Midbrain (tissue), 1 donor: ENCODE measurements at regions not wholly inside any gene's neighbourhood (a gene's known extent, or its start where the extent isn't known, plus 50 kb on each side); places are given as distances from the start of the nearest gene placed in this dataset.
"Not testable (repeated sequence)": the region's sequence is repeated elsewhere in the genome, so short reads cannot be mapped to it uniquely, and the experiment has no call there.

Source experiments
- DNase-seq: peaks from one replicate; lab custom pipeline; 2025; lab: John Stamatoyannopoulos, UW

DNA sequence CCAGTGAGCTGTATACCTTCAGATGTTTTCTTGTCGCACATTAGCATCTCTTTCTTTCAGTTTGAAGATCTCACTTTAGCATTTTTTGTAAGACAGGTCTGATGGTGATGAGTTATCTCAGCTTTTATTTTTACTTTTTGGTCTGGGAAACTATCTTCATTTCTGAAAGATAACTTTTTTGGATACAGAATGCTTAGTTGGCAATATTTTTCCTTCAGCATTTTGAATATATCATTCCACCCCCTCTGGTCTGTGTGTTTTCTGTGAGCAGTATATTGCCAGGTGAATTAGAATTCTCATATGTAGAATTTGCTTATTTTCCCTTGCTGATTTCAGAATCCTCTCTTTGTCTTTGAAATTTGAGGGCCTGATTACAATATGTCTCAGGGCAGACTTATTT lies 743.3 kb downstream of the PLOD2 start:
- DNase-seq, result no peak

DNA sequence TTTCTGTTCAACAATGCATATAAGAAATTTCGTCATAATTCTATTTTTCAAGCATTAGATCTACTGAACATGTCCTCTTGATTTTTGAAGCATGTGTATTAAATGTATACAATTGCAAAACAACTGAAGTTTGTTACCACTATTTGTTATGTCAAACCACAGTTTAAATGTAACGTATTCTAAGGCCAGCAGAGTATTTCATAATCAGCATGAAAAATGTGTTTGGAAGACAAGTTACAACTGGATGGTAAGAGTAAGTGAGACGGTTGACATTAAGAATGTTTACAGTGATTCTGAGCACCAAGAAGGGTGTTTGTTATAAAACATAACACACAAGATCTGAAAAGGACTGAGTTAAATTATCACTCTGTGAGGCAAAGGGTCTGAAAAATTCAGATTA lies 738.4 kb downstream of the PLOD2 start:
- DNase-seq, result no peak

DNA sequence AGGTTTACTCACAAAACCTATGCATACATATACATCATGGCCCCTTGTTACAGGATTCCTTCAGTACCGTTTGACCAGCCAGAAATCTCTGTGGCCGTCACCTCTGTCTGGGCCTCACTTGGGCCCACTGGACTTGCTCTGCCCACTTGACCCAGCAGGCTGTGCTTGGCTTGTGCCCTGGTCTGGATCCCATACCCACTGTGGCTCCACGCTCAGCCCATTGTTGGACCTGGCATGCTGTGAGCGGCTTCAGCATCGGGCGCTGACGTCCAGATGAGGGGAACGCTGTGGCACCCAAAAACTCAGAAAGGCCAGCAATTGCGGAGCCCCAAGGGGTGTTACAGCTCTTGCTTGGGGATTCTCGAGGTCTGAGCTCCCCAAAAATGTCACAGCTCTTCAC lies 733.6 kb downstream of the PLOD2 start:
- DNase-seq, result no peak

DNA sequence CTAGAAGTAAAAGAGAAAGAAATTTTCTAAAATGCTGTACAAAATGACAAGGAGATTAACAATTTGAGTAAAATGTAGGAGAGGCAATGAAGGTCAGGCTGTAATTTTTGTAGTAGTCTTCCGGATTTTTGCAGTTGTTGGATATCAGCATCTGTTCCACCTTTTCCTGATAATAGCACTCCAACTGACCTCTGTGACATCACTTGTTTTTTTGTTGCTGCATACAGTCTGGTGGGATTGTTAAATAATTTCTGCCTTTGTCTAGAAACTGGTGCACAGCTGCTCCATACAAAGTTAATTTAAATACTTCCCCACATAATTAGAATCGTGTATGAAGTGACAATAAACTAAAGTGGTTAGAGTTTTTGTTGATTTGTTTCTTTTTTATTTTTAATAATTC lies 731.4 kb downstream of the PLOD2 start:
- no peak for DNase-seq

DNA sequence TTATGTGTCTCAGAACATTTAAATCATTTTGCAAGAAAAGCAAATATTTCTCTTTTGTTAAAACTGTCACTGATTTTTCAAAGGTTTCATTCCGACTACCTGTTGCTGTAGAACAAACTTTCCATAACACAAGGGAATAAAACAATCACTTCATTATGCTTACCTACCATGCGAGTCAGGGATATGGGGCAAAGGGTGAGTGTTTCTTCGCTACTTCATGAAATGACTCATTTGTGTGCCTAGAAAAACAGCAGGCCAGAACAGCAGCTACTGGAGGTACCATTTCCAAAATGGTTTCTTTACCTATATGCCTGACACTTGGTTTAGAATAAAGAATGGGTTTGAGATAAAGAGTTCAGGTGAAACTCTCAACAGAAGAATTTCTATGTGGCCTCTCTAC lies 712.5 kb downstream of the PLOD2 start:
- no peak for DNase-seq

DNA sequence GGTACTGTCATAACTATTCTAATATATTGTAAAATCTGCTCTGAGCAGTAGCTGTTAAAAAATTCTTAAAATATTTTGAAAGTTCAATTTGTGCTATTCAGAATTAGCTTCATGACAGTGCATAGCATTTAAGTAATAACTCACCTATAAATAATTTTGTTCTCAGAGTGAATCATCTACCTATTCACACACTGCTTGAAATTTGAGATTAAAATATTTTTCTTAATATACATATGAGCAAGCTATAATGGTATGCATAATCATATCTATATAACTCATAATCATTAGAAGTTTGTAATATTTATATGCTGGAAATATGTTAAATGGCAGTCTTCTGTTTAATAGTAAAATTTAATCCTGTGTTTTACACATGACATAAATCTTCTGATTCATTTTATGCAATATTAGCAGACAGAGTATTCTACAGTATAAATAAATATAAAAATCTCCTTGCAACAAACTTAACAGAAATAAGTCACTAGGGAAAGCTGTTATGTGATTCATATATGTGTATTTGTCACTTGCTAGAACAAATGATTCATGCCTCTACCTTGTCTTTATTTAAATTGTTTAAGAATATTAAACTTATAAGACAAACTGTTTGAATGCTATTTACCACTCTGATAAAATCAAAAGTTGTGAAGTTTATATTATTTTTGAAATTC lies 710.8 kb downstream of the PLOD2 start:
- no peak for DNase-seq

DNA sequence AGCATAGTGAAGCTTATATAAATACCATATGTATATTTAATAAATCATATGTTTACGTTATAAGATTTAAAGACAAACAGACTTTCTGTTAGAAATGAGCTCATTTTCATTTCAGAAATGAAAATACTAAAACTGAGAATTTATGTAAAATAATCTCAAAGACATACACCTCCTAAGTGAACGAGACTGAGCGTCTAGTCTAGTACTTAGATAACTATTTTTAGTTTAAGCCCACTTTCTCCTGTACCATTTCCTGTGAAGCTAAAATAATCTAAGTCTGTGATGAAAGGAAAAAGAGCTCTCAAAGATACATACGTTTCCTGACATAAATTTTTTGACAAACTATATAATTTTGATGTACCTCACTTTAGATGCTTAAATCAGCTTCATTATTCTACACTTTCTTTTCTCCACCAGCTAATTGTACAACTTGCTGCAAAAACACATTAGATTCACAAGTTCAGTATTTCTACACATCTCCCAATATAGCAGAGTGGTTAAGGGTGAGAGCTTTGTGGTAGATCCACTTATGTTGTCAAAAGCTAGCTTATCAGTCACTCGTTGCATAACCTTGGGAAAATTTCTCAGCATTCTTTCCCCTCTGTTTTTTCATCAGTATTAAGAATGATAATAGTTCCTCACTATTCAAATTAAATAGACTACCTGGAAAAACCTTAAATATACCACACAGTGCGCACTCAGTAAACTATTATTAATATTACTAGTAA lies 703.0 kb downstream of the PLOD2 start:
- no peak for DNase-seq

DNA sequence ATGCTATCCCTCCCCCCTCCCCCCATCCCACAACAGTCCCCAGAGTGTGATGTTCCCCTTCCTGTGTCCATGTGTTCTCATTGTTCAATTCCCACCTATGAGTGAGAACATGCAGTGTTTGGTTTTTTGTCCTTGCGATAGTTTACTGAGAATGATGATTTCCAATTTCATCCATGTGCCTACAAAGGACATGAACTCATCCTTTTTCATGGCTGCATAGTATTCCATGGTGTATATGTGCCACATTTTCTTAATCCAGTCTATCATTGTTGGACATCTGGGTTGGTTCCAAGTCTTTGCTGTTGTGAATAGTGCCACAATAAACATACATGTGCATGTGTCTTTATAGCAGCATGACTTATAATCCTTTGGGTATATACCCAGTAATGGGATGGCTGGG lies 701.3 kb downstream of the PLOD2 start:
- not testable (repeated sequence) for DNase-seq

DNA sequence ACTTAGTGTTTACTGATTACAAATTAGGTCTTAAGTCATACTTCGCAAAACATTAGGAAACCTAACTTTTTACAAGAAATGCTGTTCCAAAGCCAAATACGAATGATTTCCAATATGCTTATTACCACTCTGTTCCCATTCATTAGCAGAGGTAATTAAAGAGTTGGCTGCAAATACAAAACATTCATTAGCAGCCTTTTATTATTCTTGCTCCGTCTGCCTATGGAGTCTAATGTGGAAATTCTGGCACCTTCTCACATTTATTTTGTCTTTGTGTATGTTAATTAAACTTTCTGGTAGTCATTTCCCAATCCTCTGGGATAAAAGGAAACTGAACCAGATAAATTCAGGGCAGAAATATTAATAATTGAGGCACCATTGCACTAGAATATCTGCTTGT lies 689.0 kb downstream of the PLOD2 start:
- no peak for DNase-seq

DNA sequence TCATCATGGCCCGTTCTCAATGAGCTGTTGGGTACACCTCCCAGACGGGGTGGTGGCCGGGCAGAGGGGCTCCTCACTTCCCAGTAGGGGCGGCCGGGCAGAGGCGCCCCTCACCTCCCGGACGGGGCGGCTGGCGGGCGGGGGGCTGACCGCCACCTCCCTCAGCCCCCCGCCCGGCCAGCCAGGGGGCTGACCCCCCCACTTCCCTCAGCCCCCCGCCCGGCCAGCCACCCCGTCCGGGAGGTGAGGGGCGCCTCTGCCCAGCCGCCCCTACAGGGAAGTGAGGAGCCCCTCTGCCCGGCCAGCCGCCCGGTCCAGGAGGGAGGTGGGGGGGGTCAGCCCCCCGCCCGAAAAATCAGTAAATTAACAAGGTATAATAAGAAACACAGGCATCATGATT lies 678.2 kb downstream of the PLOD2 start:
- not testable (repeated sequence) for DNase-seq

DNA sequence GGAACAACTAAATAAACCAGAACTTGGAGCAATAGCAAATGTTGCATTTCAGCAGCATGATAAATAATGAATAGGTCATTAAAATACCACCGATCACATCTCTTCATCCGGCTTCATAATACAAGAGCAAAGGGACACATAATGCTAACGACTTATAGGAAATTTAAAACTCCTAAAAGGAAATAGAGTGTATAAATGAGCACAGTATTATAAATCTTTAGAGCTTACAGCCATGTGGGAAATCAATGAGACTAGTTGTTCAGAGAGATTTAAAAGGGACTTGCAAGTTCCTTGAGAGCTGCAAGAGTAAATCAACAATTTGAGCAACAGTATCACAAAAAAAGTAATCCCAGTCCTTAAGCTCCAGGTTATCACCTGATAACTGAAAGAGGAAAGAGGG lies 677.0 kb downstream of the PLOD2 start:
- DNase-seq, result no peak

DNA sequence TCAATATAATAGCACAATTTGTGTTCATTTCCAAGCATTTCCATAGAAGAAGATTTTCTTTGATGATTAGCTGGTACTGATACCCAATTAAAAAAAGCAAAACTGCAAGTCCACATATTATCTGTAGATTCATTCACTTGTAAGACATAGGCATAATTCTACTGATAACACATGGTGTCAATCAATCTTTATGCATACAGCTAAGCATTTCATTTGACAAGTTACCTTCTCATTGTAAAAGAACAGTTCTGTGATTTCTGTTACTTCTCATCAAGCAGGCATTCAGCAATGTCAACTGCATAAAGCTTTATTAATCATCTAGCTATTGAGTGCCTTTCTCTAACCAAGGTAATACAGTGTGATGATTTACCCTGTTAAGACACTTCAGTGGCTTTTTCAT lies 672.0 kb downstream of the PLOD2 start:
- no peak for DNase-seq

DNA sequence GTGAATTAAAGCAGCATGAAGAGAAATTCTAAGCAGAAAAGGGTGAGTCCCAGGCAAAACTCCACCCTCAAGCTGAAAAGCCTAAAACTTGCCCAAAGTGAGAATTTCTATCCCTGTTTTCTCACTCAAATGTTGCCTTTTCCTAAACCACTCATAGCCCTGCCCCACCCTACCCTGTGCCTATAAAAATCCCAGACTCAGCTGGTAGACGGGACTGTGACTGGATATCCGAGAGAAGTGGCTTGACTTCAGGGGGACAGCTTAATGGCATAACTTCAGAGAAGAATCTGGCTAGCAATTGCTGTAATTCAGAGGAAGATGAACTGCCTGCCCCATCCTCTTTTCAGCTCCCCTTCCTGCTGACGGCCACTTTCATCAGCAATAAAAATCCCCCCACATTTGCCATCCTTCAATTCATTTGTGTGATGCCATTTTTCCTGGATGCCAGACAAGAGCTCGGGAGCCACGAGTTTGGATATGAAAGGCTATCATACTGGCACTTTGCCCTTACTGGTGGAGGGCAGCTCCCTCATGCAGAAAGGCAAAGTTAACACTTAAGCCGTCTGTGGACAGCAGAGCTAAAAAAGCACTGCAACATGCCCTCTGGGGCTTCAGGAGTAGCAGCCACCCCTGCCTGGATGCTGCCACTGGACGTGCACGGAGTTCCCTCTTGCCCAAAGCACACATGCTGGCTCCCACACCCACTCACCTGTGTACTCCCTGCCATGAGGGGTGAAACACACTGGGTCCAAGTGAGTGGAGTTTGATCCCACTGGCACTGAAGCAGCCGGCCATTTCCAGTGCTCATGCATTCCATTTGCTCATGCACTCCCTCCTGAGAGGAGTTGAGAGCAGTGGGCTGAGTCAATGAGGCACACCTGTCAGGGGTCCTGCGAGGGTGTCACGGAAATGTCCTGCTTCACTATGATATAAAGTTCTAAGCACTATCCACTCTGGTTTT lies 670.6 kb downstream of the PLOD2 start:
- no peak for DNase-seq

DNA sequence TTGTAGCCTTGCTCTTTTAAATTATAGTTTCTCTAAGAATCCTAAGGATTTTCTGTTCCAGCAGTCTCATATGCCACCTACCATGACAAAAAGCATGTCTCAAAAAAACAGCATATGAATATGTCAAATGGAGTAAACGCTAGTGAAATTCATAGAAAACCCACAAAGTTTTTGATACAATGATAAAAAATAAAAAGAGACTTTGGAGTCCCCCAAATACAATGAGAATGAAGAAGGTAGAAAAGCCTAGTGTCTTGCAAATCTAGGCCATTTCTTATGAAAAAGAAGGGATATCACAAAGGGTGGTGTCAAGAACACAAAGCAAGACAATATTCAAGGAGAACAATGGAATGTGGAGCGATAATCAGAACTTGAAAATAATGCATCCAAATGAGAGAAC lies 668.5 kb downstream of the PLOD2 start:
- no peak for DNase-seq

DNA sequence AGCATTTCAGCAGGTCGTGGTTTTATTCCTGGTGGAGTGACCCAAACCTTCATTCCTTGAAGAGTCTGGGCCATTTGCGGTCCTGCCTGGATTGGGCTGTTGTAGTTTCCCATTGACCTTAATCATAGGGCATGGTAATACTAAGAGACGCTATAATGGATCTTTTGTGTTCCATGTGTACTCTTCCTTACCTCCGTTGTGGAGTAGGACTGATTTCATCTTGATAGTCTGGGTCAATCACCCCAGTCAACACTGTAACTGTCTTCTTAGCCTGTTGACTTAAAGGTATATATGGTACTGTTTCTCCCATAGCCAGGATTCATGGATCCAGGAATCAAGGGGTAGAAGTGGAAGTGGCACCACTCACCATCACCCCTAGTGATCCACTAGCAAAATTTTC lies 643.6 kb downstream of the PLOD2 start:
- not testable (repeated sequence) for DNase-seq

DNA sequence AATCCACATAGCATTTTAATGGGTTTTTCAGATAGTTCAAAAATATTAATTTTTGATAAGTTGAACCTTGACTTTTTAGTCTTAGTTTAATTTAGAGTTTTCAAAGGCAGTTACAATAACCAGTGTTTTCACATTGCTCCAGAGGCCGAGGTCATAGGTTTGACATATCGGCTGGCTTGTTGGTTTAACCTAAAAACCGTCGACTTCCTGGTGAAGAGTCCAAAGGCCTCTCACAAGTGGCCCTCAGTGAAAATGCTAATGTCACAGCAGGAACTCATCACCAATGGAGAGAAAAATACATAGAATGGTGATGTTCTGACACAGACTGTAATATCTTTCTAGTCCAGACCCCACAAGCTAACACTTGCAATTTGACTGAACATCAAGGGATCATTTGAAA lies 642.3 kb downstream of the PLOD2 start:
- DNase-seq, result no peak

DNA sequence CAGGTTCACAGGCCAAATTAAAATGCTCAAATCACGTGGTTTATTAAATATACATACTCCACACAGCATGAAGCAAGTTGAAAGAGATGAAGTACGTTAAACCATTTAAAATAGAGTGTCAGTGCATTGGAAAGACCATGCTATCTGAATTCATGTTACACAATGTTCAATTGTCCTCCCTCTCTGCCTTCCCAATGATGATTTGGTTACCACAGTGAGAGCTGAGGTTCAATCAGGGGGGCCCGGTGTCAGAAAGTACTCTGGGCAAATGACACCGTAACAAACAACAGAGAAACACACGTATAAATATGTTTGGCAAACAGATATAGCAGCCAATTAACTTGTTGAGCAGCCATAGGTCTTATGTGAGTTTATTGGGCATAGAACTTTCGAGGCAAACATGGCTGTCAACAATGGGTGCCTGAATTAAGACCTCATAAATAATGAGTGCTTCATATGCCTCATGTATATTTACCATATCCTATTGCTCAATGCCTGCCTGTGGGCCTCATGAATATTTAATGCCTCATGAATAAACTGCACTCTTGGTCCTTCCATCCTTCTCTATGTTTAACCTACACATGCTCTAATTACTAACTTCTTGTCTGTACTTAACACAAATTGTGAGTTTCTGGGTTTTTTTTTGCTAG lies 641.5 kb downstream of the PLOD2 start:
- DNase-seq, result no peak

DNA sequence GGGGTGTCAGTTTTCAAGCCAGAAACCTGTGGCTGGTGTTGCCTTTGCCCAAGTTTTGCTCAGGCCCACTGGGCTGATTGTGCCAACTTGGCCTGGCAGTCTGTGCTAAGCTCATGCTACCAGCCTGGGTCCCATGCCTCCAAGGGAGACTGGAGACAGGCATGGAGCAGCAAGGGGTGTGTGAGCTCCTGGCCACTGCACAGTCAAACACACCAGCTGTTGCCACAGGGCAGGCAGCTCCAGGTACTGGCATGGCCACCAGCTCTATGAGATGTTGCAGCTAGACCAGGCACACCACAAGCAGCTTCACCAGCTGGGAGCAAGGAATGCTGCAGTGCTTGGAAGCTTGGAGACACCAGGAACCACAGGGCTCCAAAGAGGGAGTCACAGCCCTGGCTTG lies 638.8 kb downstream of the PLOD2 start:
- no peak for DNase-seq

DNA sequence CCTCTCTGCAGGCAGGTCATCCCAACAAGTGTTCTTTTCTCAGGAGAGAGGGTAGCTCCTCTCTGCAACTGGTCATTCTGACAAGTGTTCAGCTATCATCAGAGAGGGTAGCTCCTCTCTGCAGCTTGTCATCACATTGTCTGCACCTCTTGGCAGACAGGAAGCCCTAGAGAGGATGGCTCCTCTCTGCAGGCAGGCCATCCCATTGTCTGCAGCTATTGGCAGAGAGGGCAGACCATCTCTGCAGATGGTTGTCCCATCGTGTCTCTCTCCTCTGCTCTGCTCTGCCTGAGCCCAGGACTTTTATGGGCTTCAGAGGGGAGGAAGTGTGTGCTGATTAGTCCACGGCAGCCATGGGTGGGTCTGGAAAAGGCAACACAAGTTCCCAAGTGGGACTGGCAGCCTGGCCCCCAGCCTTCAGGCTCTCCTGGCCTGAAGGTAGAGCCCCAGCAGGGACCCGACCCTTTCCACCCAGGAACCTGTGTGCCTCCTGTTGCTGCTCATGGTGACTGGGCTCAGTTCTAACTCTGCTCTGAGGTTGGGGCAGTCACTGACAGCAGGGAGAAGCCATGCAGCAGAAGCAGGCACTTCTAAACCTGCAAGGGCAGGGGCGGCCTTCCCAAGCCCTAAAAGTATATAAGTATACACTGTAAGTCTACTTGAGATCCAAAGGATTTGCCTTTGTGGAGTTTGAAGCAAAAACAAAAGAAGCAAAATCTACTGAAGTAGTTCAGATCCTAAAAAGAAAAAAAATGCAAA lies 637.9 kb downstream of the PLOD2 start:
- DNase-seq, result no peak

DNA sequence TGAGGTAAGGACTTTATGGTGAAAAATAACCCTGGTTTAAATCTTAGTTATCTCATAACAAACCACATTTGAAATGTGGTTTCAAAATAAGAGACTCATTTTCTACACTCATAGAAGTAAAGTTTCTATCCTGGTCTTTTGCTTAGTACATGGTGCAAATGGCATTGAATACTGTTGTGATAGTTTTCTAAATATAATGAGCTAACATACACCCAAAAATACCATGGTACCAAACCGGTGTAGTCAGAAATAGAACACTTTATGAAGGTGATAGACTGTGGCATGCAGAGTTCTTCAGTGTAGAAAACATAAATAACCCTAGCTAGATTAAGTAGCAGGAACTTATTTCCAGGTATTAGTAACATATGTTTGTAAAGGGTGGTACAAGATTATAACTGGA lies 629.4 kb downstream of the PLOD2 start:
- no peak for DNase-seq

DNA sequence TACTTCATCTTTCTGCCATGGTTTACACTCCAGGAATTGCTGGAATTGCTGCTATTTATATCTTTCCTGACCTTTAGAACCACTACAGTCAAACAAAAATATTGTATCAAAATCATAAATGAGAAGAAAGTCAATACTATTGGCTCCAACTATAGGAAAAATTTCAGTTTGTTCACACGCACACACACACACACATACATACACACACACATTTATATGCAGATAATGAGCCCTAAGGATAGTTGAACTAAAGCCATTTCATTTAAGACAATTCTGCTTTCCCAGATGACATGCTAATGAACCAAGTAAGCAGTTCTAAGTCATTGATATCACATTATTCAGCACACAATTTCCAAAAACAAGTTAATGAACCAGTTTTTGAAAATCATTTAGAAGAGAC lies 627.3 kb downstream of the PLOD2 start:
- no peak for DNase-seq

DNA sequence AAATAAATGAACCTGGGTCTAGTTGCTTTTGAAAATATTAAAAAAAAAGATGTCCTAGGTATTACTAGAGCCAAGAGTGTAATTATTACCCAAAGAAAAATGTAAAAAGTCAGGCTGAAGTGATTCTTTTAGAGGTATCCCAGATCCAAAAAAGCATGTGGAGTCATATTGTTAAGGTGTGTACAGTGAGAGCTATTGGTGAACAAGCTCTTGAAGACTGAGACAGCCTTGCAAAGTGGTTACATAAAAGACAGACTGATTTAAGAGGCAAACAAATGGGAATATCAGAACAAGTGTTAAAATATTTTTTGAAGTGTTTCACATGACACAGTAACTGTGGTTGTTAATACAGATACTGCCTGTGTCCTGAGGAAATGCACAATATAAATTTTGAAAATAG lies 624.5 kb downstream of the PLOD2 start:
- no peak for DNase-seq
